HepG2 (cell line): ENCODE measurements at regions not wholly inside any gene's neighbourhood (a gene's known extent, or its start where the extent isn't known, plus 50 kb on each side); places are given as distances from the start of the nearest gene placed in this dataset.

Source experiments
- ATAC-seq: fragments of 200-7000 bp; cut with Tn5 transposase; 3 replicates; pipeline ENCODE4 v1.9.1; 2020; ENCODE audit warnings: mild to moderate bottlenecking, moderate library complexity
- BruUV-seq: library from RNA; stranded (reverse); fragments of 400-500 nt; replicated peaks from 2 replicates; lab custom pipeline; 2021; lab: Mats Ljungman, UMichigan
- CTCF ChIA-PET: fragments of 300-600 bp; formaldehyde crosslinking; extraction: SDS; loops from one replicate; lab custom pipeline; 2021; ENCODE audit warnings: low total read pairs, inconsistent platforms, low intra/inter-chr PET ratio; lab: Yijun Ruan, JAX
- POLR2A ChIA-PET: fragments of 350-600 bp; sonication (Branson Sonifier 250); formaldehyde crosslinking; loops from one replicate; lab custom pipeline; 2020; ENCODE audit warnings: antibody characterized with exemption, inconsistent platforms; lab: Yijun Ruan, JAX
- DNase-seq: peaks from one replicate; pipeline ENCODE4 v3.0.0-alpha.2; 2015; ENCODE audit warnings: low spot score
- FAIRE-seq: peaks from 3 replicates; lab custom pipeline; 2011; peaks lifted over from hg19 to GRCh38; lab: Jason Lieb, UNC
- H2AFZ ChIP-seq: one replicate; pipeline ENCODE4 v1.6.1; 2011; ENCODE audit warnings: low read length, inconsistent platforms
- H3K27ac ChIP-seq: fragments of 300-600 bp; 3 replicates; pipeline ENCODE4 v1.8.0; 2011; ENCODE audit warnings: mixed run types, mild to moderate bottlenecking, mixed read lengths, low read length, inconsistent platforms; ENCODE audit not compliant: insufficient read depth; ENCODE audit errors: extremely low read length
- H3K27me3 ChIP-seq, 2 experiments: fragments of 200-600 bp in 1 of 2; 2 replicates in 1 of 2; 3 replicates in 1 of 2; pipeline versions ENCODE4 v1.6.0 to v1.8.0; 2011; ENCODE audit warnings: low read length in 2 of 2, mild to moderate bottlenecking in 2 of 2, moderate library complexity in 2 of 2, inconsistent platforms in 1 of 2; ENCODE audit not compliant: insufficient read depth in 2 of 2, control insufficient read depth in 1 of 2
- H3K36me3 ChIP-seq, 2 experiments: fragments of 200-600 bp in 1 of 2; replicated peaks in 1 of 2; 2 replicates in 1 of 2; 3 replicates in 1 of 2; pipeline versions ENCODE4 v1.5.1 to v1.8.0; 2011; ENCODE audit warnings: low read length in 2 of 2, inconsistent platforms in 1 of 2; ENCODE audit not compliant: insufficient read depth in 2 of 2, control insufficient read depth in 1 of 2
- H3K4me1 ChIP-seq: 2 replicates; pipeline ENCODE4 v1.5.1; 2012; ENCODE audit warnings: low read length, inconsistent platforms; ENCODE audit not compliant: insufficient read depth
- H3K4me2 ChIP-seq: 2 replicates; pipeline ENCODE4 v1.6.0; 2011; ENCODE audit warnings: low read depth, low read length, inconsistent platforms
- H3K4me3 ChIP-seq, 3 experiments: fragments of 200-600 bp in 1 of 3; sonication (generic), shearing (Covaris generic) in 1 of 3; replicated peaks in 1 of 3; 2 replicates each; pipeline ENCODE4 v1.5.1; 2011 to 2016; ENCODE audit warnings: low read length in 3 of 3, inconsistent platforms in 2 of 3, low read depth in 2 of 3, mild to moderate bottlenecking in 2 of 3, control low read depth in 1 of 3, mixed read lengths in 1 of 3; ENCODE audit not compliant: insufficient read depth in 1 of 3
- H3K79me2 ChIP-seq: one replicate; pipeline ENCODE4 v1.6.1; 2011; ENCODE audit warnings: low read length, inconsistent platforms; ENCODE audit not compliant: insufficient read depth
- H3K9ac ChIP-seq: 2 replicates; pipeline ENCODE4 v1.6.0; 2011; ENCODE audit warnings: mild to moderate bottlenecking, low read depth, low read length, inconsistent platforms; ENCODE audit not compliant: insufficient read depth
- H3K9me3 ChIP-seq: 2 replicates; pipeline ENCODE4 v1.5.1; 2012; ENCODE audit warnings: mild to moderate bottlenecking, low read length
- H4K20me1 ChIP-seq: 2 replicates; pipeline ENCODE4 v1.6.0; 2011; ENCODE audit warnings: inconsistent platforms, mild to moderate bottlenecking, low read length, moderate library complexity; ENCODE audit not compliant: insufficient read depth
- AGO1 ChIP-seq: fragments of 200-400 bp; formaldehyde crosslinking; IDR thresholded peaks from 2 replicates; pipeline ENCODE4 v1.6.1; 2017; ENCODE audit warnings: mild to moderate bottlenecking, low read depth, low read length, moderate library complexity; ENCODE audit not compliant: poor library complexity, severe bottlenecking
- FLYWCH1 ChIP-seq: sonication (generic); formaldehyde crosslinking; IDR thresholded peaks from 2 replicates; pipeline ENCODE4 v1.8.1; 2023; ENCODE audit warnings: mild to moderate bottlenecking, missing genetic modification reagents
- ZMYM4 ChIP-seq: sonication (generic); formaldehyde crosslinking; IDR thresholded peaks from 2 replicates; pipeline ENCODE4 v1.8.1; 2023; ENCODE audit warnings: mild to moderate bottlenecking, missing genetic modification reagents
- ZNF10 ChIP-seq: sonication (generic); formaldehyde crosslinking; IDR thresholded peaks from 2 replicates; pipeline ENCODE4 v1.4.0; 2020; ENCODE audit warnings: mild to moderate bottlenecking, low read depth, missing genetic modification reagents, borderline replicate concordance
- WGBS: methylation state at CpG from one replicate; pipeline ENCODE4 v1.1.6; 2017; ENCODE audit warnings: low lambda C conversion rate; 5-methylcytosine and 5-hydroxymethylcytosine counted together
- in situ Hi-C: cut with HindIII; loops from 2 replicates; pipeline ENCODE4 v1.10.0; 2017; ENCODE audit warnings: low pct_unique_long_range_greater_than_20kb; ENCODE audit not compliant: extremely low pct_ligation_motif_present
- intact Hi-C: fragments of 100-400 bp; cut with micrococcal nuclease; formaldehyde crosslinking; loops from one replicate; pipeline ENCODE4 v1.10.0; 2022; ENCODE audit not compliant: unreplicated experiment
- TF ChIP-seq, protein P1 (sequence below): sonication (generic); formaldehyde crosslinking; IDR thresholded peaks from 2 replicates; pipeline ENCODE4 v1.5.1; 2020; ENCODE audit warnings: missing genetic modification reagents, mild to moderate bottlenecking, borderline replicate concordance

DNA sequence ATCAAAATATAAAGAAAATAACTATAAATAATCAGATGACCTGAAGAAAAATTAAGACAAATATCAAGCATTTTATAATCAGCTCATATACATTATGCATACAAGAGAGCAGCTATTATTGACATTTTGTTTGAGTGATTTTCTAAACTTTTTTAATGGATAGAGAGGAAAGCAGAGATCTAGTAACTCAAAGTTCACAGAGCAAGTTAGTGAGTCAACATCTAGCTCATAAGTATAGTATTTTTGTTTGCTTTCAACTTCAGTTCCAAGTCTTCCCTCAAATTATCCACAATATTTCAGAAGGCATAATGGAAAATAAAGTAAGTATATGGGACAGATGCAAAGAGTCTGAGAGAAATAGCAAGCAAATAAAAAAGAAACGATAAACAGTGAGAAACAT, 470.1 kb upstream of the ALCAM start:
- no peak overlapping the region for H3K4me2 ChIP-seq
- no peak for TF ChIP-seq ZMYM4 (CRISPR knock-in tag)
- TF ChIP-seq, all 625 proteins: peak for 0
- Histone ChIP-seq H4K20me1 (no peaks in the 10 kb centered on the region), H3K36me3 (no peaks in the 10 kb centered on the region), H3K27me3 (no peaks in the 10 kb centered on the region), H3K4me1 (no peaks in the 10 kb centered on the region), H2AFZ (no peak overlapping the region), H3K79me2 (no peaks in the 10 kb centered on the region), H3K4me3 (no peak overlapping the region), H3K9ac (no peak overlapping the region), H3K9me3 (no peaks in the 10 kb centered on the region), H3K27ac (no peak overlapping the region)
- intact Hi-C loops (no loop called here), in situ Hi-C loops (no loop called here)
- POLR2A ChIA-PET: no interaction called here
- 0% methylated on average over 1 of the region's 1 CpG for WGBS
- CTCF ChIA-PET: no interaction called here
- no peak for ATAC-seq
- DNase-seq: no peak
- BruUV-seq: no TSS peak
- no peak for FAIRE-seq

DNA sequence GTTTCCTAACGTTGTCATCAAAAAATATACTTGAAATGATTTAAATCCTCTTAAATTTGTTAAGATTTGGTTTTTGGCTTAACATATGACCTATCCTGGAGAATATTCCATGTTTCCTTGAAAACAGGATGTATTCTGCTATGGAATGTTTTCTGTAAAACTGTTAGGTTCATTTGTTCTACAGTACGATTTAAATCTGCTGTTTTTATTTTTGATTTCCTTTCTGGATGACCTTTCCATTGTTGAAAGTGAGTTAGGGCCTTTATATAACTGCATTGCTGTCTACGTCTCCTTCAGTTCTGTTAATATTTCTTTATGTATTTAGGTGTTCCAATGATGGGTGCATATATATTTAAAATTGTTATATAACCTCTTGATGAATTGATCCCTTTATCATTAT, 465.3 kb upstream of the ALCAM start:
- Histone ChIP-seq H3K4me2 (no peak overlapping the region), H4K20me1 (no peaks in the 10 kb centered on the region), H3K4me3 (no peak overlapping the region), H3K9ac (no peak overlapping the region), H3K9me3 (peaks cover 22% of the 10 kb centered on the region), H3K27me3 (no peaks in the 10 kb centered on the region; a peak in 1 of 5 replicates), H3K79me2 (no peaks in the 10 kb centered on the region), H3K36me3 (no peaks in the 10 kb centered on the region), H3K4me1 (no peaks in the 10 kb centered on the region), H2AFZ (no peak overlapping the region), H3K27ac (no peak overlapping the region)
- DNase-seq: no peak
- TF ChIP-seq ZNF10 (CRISPR knock-in tag) (no peak), AGO1 (no peak), FLYWCH1 (CRISPR knock-in tag) (no peak)
- TF ChIP-seq, protein P1, sequence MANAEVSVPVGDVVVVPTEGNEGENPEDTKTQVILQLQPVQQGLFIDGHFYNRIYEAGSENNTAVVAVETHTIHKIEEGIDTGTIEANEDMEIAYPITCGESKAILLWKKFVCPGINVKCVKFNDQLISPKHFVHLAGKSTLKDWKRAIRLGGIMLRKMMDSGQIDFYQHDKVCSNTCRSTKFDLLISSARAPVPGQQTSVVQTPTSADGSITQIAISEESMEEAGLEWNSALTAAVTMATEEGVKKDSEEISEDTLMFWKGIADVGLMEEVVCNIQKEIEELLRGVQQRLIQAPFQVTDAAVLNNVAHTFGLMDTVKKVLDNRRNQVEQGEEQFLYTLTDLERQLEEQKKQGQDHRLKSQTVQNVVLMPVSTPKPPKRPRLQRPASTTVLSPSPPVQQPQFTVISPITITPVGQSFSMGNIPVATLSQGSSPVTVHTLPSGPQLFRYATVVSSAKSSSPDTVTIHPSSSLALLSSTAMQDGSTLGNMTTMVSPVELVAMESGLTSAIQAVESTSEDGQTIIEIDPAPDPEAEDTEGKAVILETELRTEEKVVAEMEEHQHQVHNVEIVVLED (CRISPR knock-in tag): no peak
- ATAC-seq: no peak
- no TSS peak for BruUV-seq
- ChIA-PET CTCF (no interaction called here), POLR2A (no interaction called here)
- in situ Hi-C loops: no loop called here
- WGBS: 0% methylated on average over 3 of the region's 3 CpGs
- FAIRE-seq: no peak
- intact Hi-C loops: no loop called here
